Astrocyte (in vitro differentiated cells and primary cell): ENCODE measurements at regions not wholly inside any gene's neighbourhood (a gene's known extent, or its start where the extent isn't known, plus 50 kb on each side); places are given as distances from the start of the nearest gene placed in this dataset.

ENCODE experiments used
- DNase-seq: peaks from one replicate; pipeline ENCODE4 v3.0.0-alpha.2; 2010; ENCODE audit warnings: low read depth
- FAIRE-seq: peaks from 2 replicates; lab custom pipeline; 2011; peaks lifted over from hg19 to GRCh38; lab: Jason Lieb, UNC
- H2AFZ ChIP-seq: 2 replicates; pipeline ENCODE4 v1.6.0; 2012; ENCODE audit warnings: low read depth, low read length, inconsistent platforms
- H3K27ac ChIP-seq: 2 replicates; pipeline ENCODE4 v1.5.1; 2011; ENCODE audit warnings: low read depth, low read length, inconsistent platforms
- H3K27me3 ChIP-seq: 2 replicates; pipeline ENCODE4 v1.6.0; 2011; ENCODE audit warnings: low read length, inconsistent platforms; ENCODE audit not compliant: insufficient read depth
- H3K36me3 ChIP-seq: 2 replicates; pipeline ENCODE4 v1.5.1; 2011; ENCODE audit warnings: low read length, inconsistent platforms; ENCODE audit not compliant: insufficient read depth
- H3K4me1 ChIP-seq: 2 replicates; pipeline ENCODE4 v1.5.1; 2011; ENCODE audit warnings: low read length, inconsistent platforms; ENCODE audit not compliant: insufficient read depth
- H3K4me2 ChIP-seq: 2 replicates; pipeline ENCODE4 v1.6.0; 2012; ENCODE audit warnings: low read length, inconsistent platforms
- H3K4me3 ChIP-seq: 2 replicates; pipeline ENCODE4 v1.5.1; 2011; ENCODE audit warnings: low read depth, mild to moderate bottlenecking, low read length, inconsistent platforms; ENCODE audit not compliant: insufficient read depth
- H3K79me2 ChIP-seq: 2 replicates; pipeline ENCODE4 v1.6.0; 2012; ENCODE audit warnings: mild to moderate bottlenecking, low read length, inconsistent platforms; ENCODE audit not compliant: insufficient read depth
- H3K9ac ChIP-seq: 2 replicates; pipeline ENCODE4 v1.6.0; 2012; ENCODE audit warnings: mild to moderate bottlenecking, low read length, inconsistent platforms
- H3K9me3 ChIP-seq: 2 replicates; pipeline ENCODE4 v1.5.1; 2012; ENCODE audit warnings: low read depth, mild to moderate bottlenecking, low read length, inconsistent platforms; ENCODE audit not compliant: insufficient read depth
- H4K20me1 ChIP-seq: 2 replicates; pipeline ENCODE4 v1.6.0; 2012; ENCODE audit warnings: low read length, inconsistent platforms; ENCODE audit not compliant: insufficient read depth
- H3K27ac Mint-ChIP-seq: one replicate; pipeline ENCODE4 v1.8.0; 2021; ENCODE audit warnings: mild to moderate bottlenecking, mixed read lengths; ENCODE audit not compliant: unreplicated experiment
- H3K27me3 Mint-ChIP-seq: one replicate; pipeline ENCODE4 v1.8.0; 2021; ENCODE audit warnings: low read depth, mixed read lengths; ENCODE audit not compliant: unreplicated experiment
- H3K36me3 Mint-ChIP-seq: one replicate; pipeline ENCODE4 v1.8.0; 2021; ENCODE audit warnings: low read depth, mixed read lengths; ENCODE audit not compliant: unreplicated experiment
- H3K4me1 Mint-ChIP-seq: one replicate; pipeline ENCODE4 v1.8.0; 2021; ENCODE audit warnings: low read depth, mixed read lengths; ENCODE audit not compliant: unreplicated experiment
- H3K4me3 Mint-ChIP-seq: one replicate; pipeline ENCODE4 v1.8.0; 2021; ENCODE audit warnings: mild to moderate bottlenecking, moderate library complexity, mixed read lengths; ENCODE audit not compliant: unreplicated experiment
- H3K9me3 Mint-ChIP-seq: one replicate; pipeline ENCODE4 v1.8.0; 2021; ENCODE audit warnings: mild to moderate bottlenecking, mixed read lengths; ENCODE audit not compliant: unreplicated experiment
- EZH2 ChIP-seq: IDR thresholded peaks from 2 replicates; pipeline ENCODE4 v1.6.1; 2012; ENCODE audit warnings: mild to moderate bottlenecking, low read length, inconsistent platforms; ENCODE audit not compliant: insufficient read depth
- TF ChIP-seq, protein P1 (sequence below): IDR thresholded peaks from 2 replicates; pipeline ENCODE4 v1.5.1; 2011; ENCODE audit warnings: low read depth, mild to moderate bottlenecking, inconsistent platforms, low read length, moderate library complexity; ENCODE audit not compliant: insufficient read depth

DNA sequence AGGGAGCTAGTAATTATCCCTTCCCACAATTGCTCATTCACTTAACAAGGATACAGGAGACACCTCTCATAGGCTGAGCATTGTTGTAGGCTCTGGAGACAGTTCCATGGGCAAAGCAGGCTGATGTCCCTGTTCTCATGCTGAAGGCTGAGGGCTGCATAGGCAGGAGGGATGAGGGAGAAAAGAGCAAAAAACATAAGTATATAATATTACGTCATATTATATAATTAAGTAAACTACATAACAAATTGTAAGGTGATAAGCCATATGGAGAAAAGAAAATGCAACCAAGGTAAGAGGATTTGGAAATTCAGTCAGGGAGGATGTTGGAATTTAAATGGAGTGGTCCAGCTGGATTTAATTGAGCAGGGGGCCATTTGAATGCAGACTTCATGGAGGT, 380.6 kb upstream of the ST6GAL2 start:
- Histone ChIP-seq H3K9ac (no peak overlapping the region), H3K9me3 (no peaks in the 10 kb centered on the region), H2AFZ (no peak overlapping the region), H3K36me3 (no peaks in the 10 kb centered on the region), H3K27me3 (no peaks in the 10 kb centered on the region), H3K27ac (no peak overlapping the region), H4K20me1 (no peaks in the 10 kb centered on the region), H3K4me2 (no peak overlapping the region), H3K4me3 (no peak overlapping the region), H3K79me2 (no peaks in the 10 kb centered on the region), H3K4me1 (no peaks in the 10 kb centered on the region)
- TF ChIP-seq EZH2 = no peak
- TF ChIP-seq, protein P1, sequence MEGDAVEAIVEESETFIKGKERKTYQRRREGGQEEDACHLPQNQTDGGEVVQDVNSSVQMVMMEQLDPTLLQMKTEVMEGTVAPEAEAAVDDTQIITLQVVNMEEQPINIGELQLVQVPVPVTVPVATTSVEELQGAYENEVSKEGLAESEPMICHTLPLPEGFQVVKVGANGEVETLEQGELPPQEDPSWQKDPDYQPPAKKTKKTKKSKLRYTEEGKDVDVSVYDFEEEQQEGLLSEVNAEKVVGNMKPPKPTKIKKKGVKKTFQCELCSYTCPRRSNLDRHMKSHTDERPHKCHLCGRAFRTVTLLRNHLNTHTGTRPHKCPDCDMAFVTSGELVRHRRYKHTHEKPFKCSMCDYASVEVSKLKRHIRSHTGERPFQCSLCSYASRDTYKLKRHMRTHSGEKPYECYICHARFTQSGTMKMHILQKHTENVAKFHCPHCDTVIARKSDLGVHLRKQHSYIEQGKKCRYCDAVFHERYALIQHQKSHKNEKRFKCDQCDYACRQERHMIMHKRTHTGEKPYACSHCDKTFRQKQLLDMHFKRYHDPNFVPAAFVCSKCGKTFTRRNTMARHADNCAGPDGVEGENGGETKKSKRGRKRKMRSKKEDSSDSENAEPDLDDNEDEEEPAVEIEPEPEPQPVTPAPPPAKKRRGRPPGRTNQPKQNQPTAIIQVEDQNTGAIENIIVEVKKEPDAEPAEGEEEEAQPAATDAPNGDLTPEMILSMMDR = no peak
- DNase-seq (no peak), FAIRE-seq (no peak)
- H3K4me1 Mint-ChIP-seq = peaks cover 6% of the 10 kb centered on the region
- peaks cover 17% of the 10 kb centered on the region for H3K27me3 Mint-ChIP-seq
- no peaks in the 10 kb centered on the region for H3K9me3 Mint-ChIP-seq
- no peaks in the 10 kb centered on the region for H3K36me3 Mint-ChIP-seq
- no peak overlapping the region for H3K4me3 Mint-ChIP-seq
- no peak overlapping the region for H3K27ac Mint-ChIP-seq

DNA sequence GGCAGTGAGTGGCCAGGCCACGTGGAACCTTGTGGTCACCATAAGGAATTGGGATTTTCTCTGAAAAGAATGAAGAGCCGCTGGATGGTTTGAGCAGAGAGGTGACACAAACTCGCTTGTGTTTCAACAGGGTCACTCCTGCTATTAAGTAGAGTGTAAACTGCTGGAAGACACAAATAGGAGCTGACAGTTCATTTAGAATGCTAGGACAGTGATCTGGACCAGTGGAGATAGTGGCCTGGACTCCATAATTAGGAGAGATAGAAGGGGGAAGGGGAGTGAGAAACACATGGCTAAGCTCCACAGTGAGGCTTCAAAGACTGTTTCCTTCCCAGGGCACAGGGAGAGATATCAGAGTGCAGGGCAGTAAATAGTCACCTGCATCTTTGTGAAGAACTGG, 381.1 kb upstream of the ST6GAL2 start:
- DNase-seq (no peak), FAIRE-seq (no peak)
- H3K9ac ChIP-seq = no peak overlapping the region
- Mint-ChIP-seq H3K4me1 (peaks cover 6% of the 10 kb centered on the region), H3K36me3 (no peaks in the 10 kb centered on the region), H3K9me3 (no peaks in the 10 kb centered on the region), H3K27me3 (peaks cover 17% of the 10 kb centered on the region), H3K4me3 (no peak overlapping the region), H3K27ac (no peak overlapping the region)
- H3K9me3 ChIP-seq = no peaks in the 10 kb centered on the region
- no peaks in the 10 kb centered on the region for H3K27me3 ChIP-seq
- no peaks in the 10 kb centered on the region for H3K4me1 ChIP-seq
- H3K36me3 ChIP-seq = no peaks in the 10 kb centered on the region
- H2AFZ ChIP-seq = no peak overlapping the region
- H3K4me2 ChIP-seq = no peak overlapping the region
- no peak overlapping the region for H3K27ac ChIP-seq
- no peaks in the 10 kb centered on the region for H4K20me1 ChIP-seq
- TF ChIP-seq EZH2 = no peak
- TF ChIP-seq, protein P1 = no peak
- H3K4me3 ChIP-seq = no peak overlapping the region
- H3K79me2 ChIP-seq = no peaks in the 10 kb centered on the region

DNA sequence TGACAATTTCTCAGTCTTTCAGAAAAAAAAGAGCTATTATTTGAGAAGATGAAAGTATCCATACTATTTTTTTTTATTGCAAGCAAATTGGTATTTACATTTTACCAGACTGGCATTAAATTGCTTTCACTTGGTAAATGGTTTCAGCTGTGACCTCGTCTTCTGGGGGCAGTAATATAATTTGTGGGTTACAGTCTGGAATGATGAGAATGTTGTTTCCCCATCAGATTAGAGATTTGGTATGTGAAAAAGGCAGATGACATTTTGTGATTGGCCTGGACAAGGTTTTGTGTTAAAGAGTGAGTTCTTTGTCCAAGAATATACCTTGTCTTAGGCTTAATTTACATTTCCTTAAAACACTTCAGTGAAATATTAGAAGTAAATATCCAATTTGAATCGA, 390.1 kb upstream of the ST6GAL2 start:
- no peaks in the 10 kb centered on the region for H3K79me2 ChIP-seq
- FAIRE-seq (no peak), DNase-seq (no peak)
- no peak overlapping the region for H3K4me2 ChIP-seq
- H3K27me3 ChIP-seq = no peaks in the 10 kb centered on the region
- H4K20me1 ChIP-seq = no peaks in the 10 kb centered on the region
- TF ChIP-seq EZH2 = no peak
- TF ChIP-seq, protein P1 = no peak
- H2AFZ ChIP-seq = no peak overlapping the region
- no peak overlapping the region for H3K4me3 ChIP-seq
- Mint-ChIP-seq H3K36me3 (no peaks in the 10 kb centered on the region), H3K4me3 (no peak overlapping the region), H3K27me3 (peaks cover 5% of the 10 kb centered on the region), H3K9me3 (no peaks in the 10 kb centered on the region), H3K27ac (no peak overlapping the region), H3K4me1 (peaks cover 16% of the 10 kb centered on the region)
- no peaks in the 10 kb centered on the region for H3K36me3 ChIP-seq
- H3K27ac ChIP-seq = no peak overlapping the region
- H3K9me3 ChIP-seq = no peaks in the 10 kb centered on the region
- H3K9ac ChIP-seq = no peak overlapping the region
- no peaks in the 10 kb centered on the region for H3K4me1 ChIP-seq
